ENCODE measurements at regions not wholly inside any gene's neighbourhood (a gene's known extent, or its start where the extent isn't known, plus 50 kb on each side); places are given as distances from the start of the nearest gene placed in this dataset.

DNA sequence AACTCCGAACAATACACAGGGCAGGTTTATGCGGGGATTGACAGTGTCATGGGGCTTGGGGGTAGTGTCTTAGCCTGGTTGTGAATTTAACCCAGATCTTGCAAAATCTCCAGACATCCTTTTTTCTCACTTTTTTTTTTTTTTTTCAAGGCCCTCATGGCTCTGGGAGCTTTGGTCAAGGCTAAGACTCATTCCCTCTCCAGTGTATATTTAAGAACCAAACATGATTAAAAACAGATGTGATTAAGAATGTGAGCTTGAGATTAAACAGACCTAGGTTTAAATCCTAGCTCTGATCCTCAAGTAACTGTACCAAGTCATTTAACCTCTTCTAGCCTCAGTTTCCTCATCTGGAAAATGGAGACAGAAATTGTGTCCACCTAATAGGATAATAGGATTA lies 151.7 kb upstream of the FUT8 start:
- TF ChIP-seq POLR2A (IDR thresholded peaks at IDR 0.05; ENCODE audit: low read depth, low read length) = no peak
- TF ChIP-seq POLR2AphosphoS5 (IDR thresholded peaks at IDR 0.05; ENCODE audit: low read depth, low read length) = no peak

Measured in GM12891 (cell line).